ENCODE measurements at regions not wholly inside any gene's neighbourhood (a gene's known extent, or its start where the extent isn't known, plus 50 kb on each side); places are given as distances from the start of the nearest gene placed in this dataset.
"Not testable (repeated sequence)": the region's sequence is repeated elsewhere in the genome, so short reads cannot be mapped to it uniquely, and the experiment has no call there.

GRCh38 chr3:98705212-98705611 is 57.9 kb upstream of the ST3GAL6 start:
- no peak for ATAC-seq
- no peak for TF ChIP-seq TSHZ2 (CRISPR knock-in tag; IDR thresholded peaks at IDR 0.05)
- no peak for TF ChIP-seq ZNF565 (CRISPR knock-in tag; conservative IDR thresholded peaks at IDR 0.05; ENCODE audit: low read depth)

- no peak for TF ChIP-seq PPARA (CRISPR knock-in tag; IDR thresholded peaks at IDR 0.05; ENCODE audit: borderline replicate concordance)
- TF ChIP-seq ISL1 (CRISPR knock-in tag; IDR thresholded peaks at IDR 0.05), result no peak
- no peak for TF ChIP-seq BACH2 (CRISPR knock-in tag; IDR thresholded peaks at IDR 0.05; ENCODE audit: borderline replicate concordance)
- TF ChIP-seq ZFP30 (CRISPR knock-in tag; IDR thresholded peaks at IDR 0.05), result no peak
- TF ChIP-seq GLIS3 (CRISPR knock-in tag; IDR thresholded peaks at IDR 0.05), result no peak
- TF ChIP-seq TCF4 (CRISPR knock-in tag; IDR thresholded peaks at IDR 0.05; ENCODE audit: borderline replicate concordance), result no peak
- no peak for TF ChIP-seq TOX (CRISPR knock-in tag; IDR thresholded peaks at IDR 0.05; ENCODE audit: borderline replicate concordance)
- TF ChIP-seq ARNTL (CRISPR knock-in tag; IDR thresholded peaks at IDR 0.05; ENCODE audit: borderline replicate concordance, low read depth), result no peak
- TF ChIP-seq ZFP3 (CRISPR knock-in tag; IDR thresholded peaks at IDR 0.05), result no peak
- no peak for TF ChIP-seq ZNF8 (CRISPR knock-in tag; IDR thresholded peaks at IDR 0.05)
- no peak for TF ChIP-seq ZNF565 (CRISPR knock-in tag; conservative IDR thresholded peaks at IDR 0.05; ENCODE audit: low read depth)
- no peak for TF ChIP-seq ESRRG (CRISPR knock-in tag; IDR thresholded peaks at IDR 0.05)
- peak; percentile 61 for ATAC-seq
Observed at GRCh38 chr3:98705694-98706093, 57.4 kb upstream of the ST3GAL6 start.

- ATAC-seq, result not testable (repeated sequence)
Observed at GRCh38 chr3:98708681-98709080, 54.5 kb upstream of the ST3GAL6 start.

GRCh38 chr3:98709441-98709840 is 53.7 kb upstream of the ST3GAL6 start:
- TF ChIP-seq ZNF70 (CRISPR knock-in tag; IDR thresholded peaks at IDR 0.05) (no peak), ZFP3 (CRISPR knock-in tag; IDR thresholded peaks at IDR 0.05) (no peak), SNAI2 (CRISPR knock-in tag; IDR thresholded peaks at IDR 0.05) (no peak)
- ATAC-seq, result no peak

GRCh38 chr3:98710067-98710659 is 53.0 kb upstream of the ST3GAL6 start:
- no peak for TF ChIP-seq ZFP3 (CRISPR knock-in tag; IDR thresholded peaks at IDR 0.05)
- no peak for TF ChIP-seq CSRNP3 (CRISPR knock-in tag; IDR thresholded peaks at IDR 0.05)
- no peak for TF ChIP-seq TOX (CRISPR knock-in tag; IDR thresholded peaks at IDR 0.05; ENCODE audit: borderline replicate concordance)
- no peak for TF ChIP-seq TCF4 (CRISPR knock-in tag; IDR thresholded peaks at IDR 0.05; ENCODE audit: borderline replicate concordance)
- no peak for TF ChIP-seq OSR1 (CRISPR knock-in tag; IDR thresholded peaks at IDR 0.05)
- TF ChIP-seq ZFP30 (CRISPR knock-in tag; IDR thresholded peaks at IDR 0.05), result no peak
- TF ChIP-seq ARNTL (CRISPR knock-in tag; IDR thresholded peaks at IDR 0.05; ENCODE audit: borderline replicate concordance, low read depth), result no peak
- TF ChIP-seq ZNF8 (CRISPR knock-in tag; IDR thresholded peaks at IDR 0.05), result no peak
- TF ChIP-seq ISL1 (CRISPR knock-in tag; IDR thresholded peaks at IDR 0.05), result no peak
- no peak for TF ChIP-seq PATZ1 (CRISPR knock-in tag; IDR thresholded peaks at IDR 0.05; ENCODE audit: borderline replicate concordance)
- TF ChIP-seq BACH2 (CRISPR knock-in tag; IDR thresholded peaks at IDR 0.05; ENCODE audit: borderline replicate concordance), result no peak
- ATAC-seq, result no peak

GRCh38 chr3:98711426-98711825 is 51.7 kb upstream of the ST3GAL6 start:
- peak; percentile 91 for ATAC-seq
- TF ChIP-seq OSR1 (CRISPR knock-in tag; IDR thresholded peaks at IDR 0.05) (no peak), PPARA (CRISPR knock-in tag; IDR thresholded peaks at IDR 0.05; ENCODE audit: borderline replicate concordance) (no peak), BACH2 (CRISPR knock-in tag; IDR thresholded peaks at IDR 0.05; ENCODE audit: borderline replicate concordance) (no peak), ZNF70 (CRISPR knock-in tag; IDR thresholded peaks at IDR 0.05) (no peak), ZFP3 (CRISPR knock-in tag; IDR thresholded peaks at IDR 0.05) (no peak), RARB (CRISPR knock-in tag; IDR thresholded peaks at IDR 0.05) (no peak), CSDC2 (CRISPR knock-in tag; IDR thresholded peaks at IDR 0.05) (no peak), PATZ1 (CRISPR knock-in tag; IDR thresholded peaks at IDR 0.05; ENCODE audit: borderline replicate concordance) (no peak), GLIS3 (CRISPR knock-in tag; IDR thresholded peaks at IDR 0.05) (no peak), POU6F1 (CRISPR knock-in tag; IDR thresholded peaks at IDR 0.05; ENCODE audit: borderline replicate concordance, low read depth) (no peak)

Measured in SK-N-SH treated with all-trans-retinoic acid at 6 μM for 48 hours (cell line).